Transverse colon (tissue), 4 donors: ENCODE measurements at regions not wholly inside any gene's neighbourhood (a gene's known extent, or its start where the extent isn't known, plus 50 kb on each side); places are given as distances from the start of the nearest gene placed in this dataset.

Source experiments
- POLR2A ChIP-seq: fragments of 450-650 bp; IDR thresholded peaks from one replicate; pipeline ENCODE4 v1.6.1; 2016; ENCODE audit warnings: antibody characterized with exemption, mild to moderate bottlenecking, moderate library complexity
- POLR2AphosphoS5 ChIP-seq, 3 donors: sonication (generic); formaldehyde crosslinking; IDR thresholded peaks; one replicate each; pipeline ENCODE4 v1.6.1; 2016; ENCODE audit warnings: antibody characterized with exemption in 3 of 3
- TF ChIP-seq, protein P1 (sequence below), 5 experiments: fragments of 200-600 bp in 3 of 5; fragments of 450-650 bp in 2 of 5; sonication (generic) in 3 of 5; IDR thresholded peaks; 1 replicate in 2 of 5; 2 replicates in 3 of 5; pipeline ENCODE4 v1.5.1; 2016 to 2017; ENCODE audit warnings: antibody characterized with exemption in 5 of 5, inconsistent platforms in 3 of 5, mild to moderate bottlenecking in 2 of 5, moderate library complexity in 1 of 5

DNA sequence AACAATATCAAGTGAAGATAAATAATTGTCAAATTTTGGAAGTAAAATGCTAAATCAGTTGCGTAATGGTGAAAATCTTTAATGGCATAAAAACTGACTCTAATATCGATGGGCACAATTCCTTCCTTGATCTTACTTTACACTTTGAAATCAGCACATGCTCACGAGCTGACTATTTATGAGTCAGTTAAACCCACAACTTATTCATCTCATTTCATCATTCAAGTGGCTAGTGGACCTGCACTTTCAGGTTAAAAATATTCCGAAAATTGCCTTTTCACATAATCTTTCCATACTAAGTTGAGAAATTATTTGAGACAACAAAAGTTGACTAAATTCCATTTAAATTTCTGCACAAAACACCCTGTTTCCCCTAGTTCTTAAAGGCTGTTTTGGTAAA is 582.1 kb upstream of the TENM3 start:
- TF ChIP-seq, protein P1, sequence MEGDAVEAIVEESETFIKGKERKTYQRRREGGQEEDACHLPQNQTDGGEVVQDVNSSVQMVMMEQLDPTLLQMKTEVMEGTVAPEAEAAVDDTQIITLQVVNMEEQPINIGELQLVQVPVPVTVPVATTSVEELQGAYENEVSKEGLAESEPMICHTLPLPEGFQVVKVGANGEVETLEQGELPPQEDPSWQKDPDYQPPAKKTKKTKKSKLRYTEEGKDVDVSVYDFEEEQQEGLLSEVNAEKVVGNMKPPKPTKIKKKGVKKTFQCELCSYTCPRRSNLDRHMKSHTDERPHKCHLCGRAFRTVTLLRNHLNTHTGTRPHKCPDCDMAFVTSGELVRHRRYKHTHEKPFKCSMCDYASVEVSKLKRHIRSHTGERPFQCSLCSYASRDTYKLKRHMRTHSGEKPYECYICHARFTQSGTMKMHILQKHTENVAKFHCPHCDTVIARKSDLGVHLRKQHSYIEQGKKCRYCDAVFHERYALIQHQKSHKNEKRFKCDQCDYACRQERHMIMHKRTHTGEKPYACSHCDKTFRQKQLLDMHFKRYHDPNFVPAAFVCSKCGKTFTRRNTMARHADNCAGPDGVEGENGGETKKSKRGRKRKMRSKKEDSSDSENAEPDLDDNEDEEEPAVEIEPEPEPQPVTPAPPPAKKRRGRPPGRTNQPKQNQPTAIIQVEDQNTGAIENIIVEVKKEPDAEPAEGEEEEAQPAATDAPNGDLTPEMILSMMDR (IDR thresholded peaks at IDR 0.05) = no peak
- TF ChIP-seq POLR2A = no peak
- no peak for TF ChIP-seq POLR2AphosphoS5 (IDR thresholded peaks at IDR 0.05)
